ENCODE measurements at regions not wholly inside any gene's neighbourhood (a gene's known extent, or its start where the extent isn't known, plus 50 kb on each side); places are given as distances from the start of the nearest gene placed in this dataset.

DNA sequence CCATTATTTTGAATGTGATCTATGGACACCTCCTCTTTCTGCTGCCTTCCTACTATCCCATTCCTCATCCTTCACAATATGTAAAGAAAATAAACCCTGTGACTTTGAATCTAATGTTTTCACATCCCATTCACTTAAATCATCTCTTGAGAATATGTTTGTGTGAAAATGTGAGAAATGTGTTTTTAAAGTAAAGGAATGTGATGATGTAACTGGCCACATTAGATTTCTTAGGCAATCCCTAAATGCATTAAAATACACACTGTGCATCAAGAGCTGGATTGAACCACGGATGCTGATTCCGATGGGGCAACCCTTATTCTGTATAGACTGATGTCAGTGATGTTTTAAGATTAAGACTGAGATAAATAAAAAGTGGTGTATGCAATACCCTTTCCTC, 558.9 kb upstream of the TENM3 start:
- TF ChIP-seq, protein P1, sequence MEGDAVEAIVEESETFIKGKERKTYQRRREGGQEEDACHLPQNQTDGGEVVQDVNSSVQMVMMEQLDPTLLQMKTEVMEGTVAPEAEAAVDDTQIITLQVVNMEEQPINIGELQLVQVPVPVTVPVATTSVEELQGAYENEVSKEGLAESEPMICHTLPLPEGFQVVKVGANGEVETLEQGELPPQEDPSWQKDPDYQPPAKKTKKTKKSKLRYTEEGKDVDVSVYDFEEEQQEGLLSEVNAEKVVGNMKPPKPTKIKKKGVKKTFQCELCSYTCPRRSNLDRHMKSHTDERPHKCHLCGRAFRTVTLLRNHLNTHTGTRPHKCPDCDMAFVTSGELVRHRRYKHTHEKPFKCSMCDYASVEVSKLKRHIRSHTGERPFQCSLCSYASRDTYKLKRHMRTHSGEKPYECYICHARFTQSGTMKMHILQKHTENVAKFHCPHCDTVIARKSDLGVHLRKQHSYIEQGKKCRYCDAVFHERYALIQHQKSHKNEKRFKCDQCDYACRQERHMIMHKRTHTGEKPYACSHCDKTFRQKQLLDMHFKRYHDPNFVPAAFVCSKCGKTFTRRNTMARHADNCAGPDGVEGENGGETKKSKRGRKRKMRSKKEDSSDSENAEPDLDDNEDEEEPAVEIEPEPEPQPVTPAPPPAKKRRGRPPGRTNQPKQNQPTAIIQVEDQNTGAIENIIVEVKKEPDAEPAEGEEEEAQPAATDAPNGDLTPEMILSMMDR (conservative IDR thresholded peaks at IDR 0.05) = no peak
- TF ChIP-seq ZFX (IDR thresholded peaks at IDR 0.05) = no peak
- H3K27ac ChIP-seq = no peak overlapping the region

DNA sequence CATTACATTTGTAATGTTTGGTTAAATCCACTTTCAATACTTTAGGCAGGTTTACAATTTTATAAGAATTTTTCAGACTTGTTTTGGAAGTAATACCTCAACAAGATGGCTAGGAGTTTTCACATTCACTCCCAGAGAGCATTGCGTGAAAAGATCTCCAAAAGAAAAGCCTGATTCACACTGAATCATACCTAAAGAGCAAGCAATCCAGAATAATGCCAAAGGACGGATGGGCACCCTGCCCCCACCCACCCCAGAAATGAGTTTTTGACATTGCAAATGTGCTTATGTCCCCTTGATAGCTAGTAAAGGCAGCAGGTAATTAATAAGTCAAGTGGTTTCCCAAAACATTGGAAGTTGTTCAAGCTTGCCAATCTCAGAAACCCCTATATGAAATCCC, 557.7 kb upstream of the TENM3 start:
- H3K27ac ChIP-seq = no peak overlapping the region
- TF ChIP-seq, protein P1 (conservative IDR thresholded peaks at IDR 0.05) = no peak
- TF ChIP-seq ZFX (IDR thresholded peaks at IDR 0.05) = no peak

- no peak overlapping the region for H3K27ac ChIP-seq
- no peak for TF ChIP-seq ZFX (IDR thresholded peaks at IDR 0.05)
- TF ChIP-seq, protein P1 (conservative IDR thresholded peaks at IDR 0.05) = no peak
Observed at GRCh38 chr4:181685911-181686310, 557.3 kb upstream of the TENM3 start.

- TF ChIP-seq ZFX (IDR thresholded peaks at IDR 0.05) = no peak
- TF ChIP-seq, protein P1 (conservative IDR thresholded peaks at IDR 0.05) = no peak
- H3K27ac ChIP-seq = no peak overlapping the region
Observed at GRCh38 chr4:181687116-181687515, 556.1 kb upstream of the TENM3 start.

- H3K27ac ChIP-seq = no peak overlapping the region
- TF ChIP-seq, protein P1 (conservative IDR thresholded peaks at IDR 0.05) = no peak
- TF ChIP-seq ZFX (IDR thresholded peaks at IDR 0.05) = no peak
Observed at GRCh38 chr4:181688432-181688831, 554.8 kb upstream of the TENM3 start.

- H3K27ac ChIP-seq = no peak overlapping the region
- TF ChIP-seq, protein P1 (conservative IDR thresholded peaks at IDR 0.05) = no peak
- TF ChIP-seq ZFX (IDR thresholded peaks at IDR 0.05) = no peak
Observed at GRCh38 chr4:181688872-181689271, 554.3 kb upstream of the TENM3 start.

GRCh38 chr4:181690498-181690897, 552.7 kb upstream of the TENM3 start:
- no peak overlapping the region for H3K27ac ChIP-seq
- TF ChIP-seq, protein P1 (conservative IDR thresholded peaks at IDR 0.05) = no peak
- TF ChIP-seq ZFX (IDR thresholded peaks at IDR 0.05) = no peak

All from C4-2B (cell line).